Effector memory CD4-positive, alpha-beta T cell (primary cell): ENCODE measurements at regions not wholly inside any gene's neighbourhood (a gene's known extent, or its start where the extent isn't known, plus 50 kb on each side); places are given as distances from the start of the nearest gene placed in this dataset.

Experiments
- DNase-seq, 3 donors: peaks; one replicate each; pipeline ENCODE4 v3.0.0-alpha.2; 2020
- H3K27ac ChIP-seq: 2 replicates; pipeline ENCODE4 v1.7.0; 2013; ENCODE audit warnings: mild to moderate bottlenecking, low read length, moderate library complexity; ENCODE audit not compliant: insufficient read depth, poor library complexity, severe bottlenecking
- H3K27me3 ChIP-seq: replicated peaks from 2 replicates; pipeline ENCODE4 v1.7.0; 2013; ENCODE audit warnings: mild to moderate bottlenecking, low read length; ENCODE audit not compliant: insufficient read depth, control insufficient read depth, poor library complexity, severe bottlenecking
- H3K36me3 ChIP-seq: 2 replicates; pipeline ENCODE4 v1.7.0; 2013; ENCODE audit warnings: mild to moderate bottlenecking, low read length, moderate library complexity; ENCODE audit not compliant: control insufficient read depth, insufficient read depth
- H3K4me1 ChIP-seq: 2 replicates; pipeline ENCODE4 v1.7.0; 2013; ENCODE audit warnings: low read length, mild to moderate bottlenecking; ENCODE audit not compliant: control insufficient read depth, insufficient read depth, poor library complexity, severe bottlenecking
- H3K4me3 ChIP-seq: 2 replicates; pipeline ENCODE4 v1.7.0; 2013; ENCODE audit warnings: low read length, low read depth, mild to moderate bottlenecking; ENCODE audit not compliant: insufficient read depth, poor library complexity, severe bottlenecking
- H3K9me3 ChIP-seq: 2 replicates; pipeline ENCODE4 v1.7.0; 2013; ENCODE audit warnings: mild to moderate bottlenecking, low read length, moderate library complexity; ENCODE audit not compliant: control insufficient read depth

DNA sequence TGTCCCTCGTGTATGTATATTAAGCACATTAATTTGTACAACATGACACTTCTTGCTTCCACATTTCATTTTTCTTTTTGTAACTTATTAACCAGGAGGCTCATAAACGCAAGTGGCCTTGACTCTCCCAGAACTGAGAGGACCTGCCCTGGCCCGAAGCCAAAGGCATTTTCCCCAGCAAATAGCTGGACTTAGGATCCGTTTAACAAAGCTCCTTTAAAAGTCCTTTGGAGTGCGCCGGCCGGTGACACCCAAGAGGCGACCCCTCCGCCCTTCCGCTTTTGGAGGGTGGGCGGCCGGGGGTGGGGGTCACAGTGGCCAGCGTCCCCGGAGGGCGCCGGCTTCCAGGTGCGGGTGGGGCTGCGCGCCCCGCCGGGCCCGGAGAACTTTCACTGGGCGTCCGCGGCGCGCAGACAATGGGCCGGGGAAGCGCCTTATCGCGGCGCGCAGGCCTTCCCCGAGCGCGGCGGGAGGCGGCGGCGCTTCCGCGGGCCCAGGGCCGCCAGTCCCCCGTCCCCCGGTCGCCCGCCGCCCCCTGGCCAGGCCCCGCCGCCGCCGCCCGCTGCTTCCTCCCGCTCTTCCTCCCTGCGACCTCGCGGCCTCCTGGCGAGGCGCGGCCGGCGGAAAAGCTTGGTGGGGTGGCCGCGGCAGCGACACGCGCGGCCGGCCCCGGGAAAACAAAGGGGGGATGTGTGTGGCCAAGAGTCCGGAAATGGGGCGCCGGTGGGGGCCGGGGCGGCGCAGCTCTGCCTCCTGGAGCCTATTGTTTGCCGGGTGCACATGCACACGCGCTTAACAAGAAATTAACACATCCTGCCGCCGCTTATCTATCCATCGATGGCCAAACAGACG, 613.4 kb downstream of the MCTP2 start:
- Histone ChIP-seq H3K4me3 (no peak overlapping the region), H3K9me3 (no peaks in the 10 kb centered on the region), H3K4me1 (no peaks in the 10 kb centered on the region), H3K36me3 (no peaks in the 10 kb centered on the region), H3K27ac (no peak overlapping the region), H3K27me3 (peaks cover 3% of the 10 kb centered on the region)
- DNase-seq, result no peak

DNA sequence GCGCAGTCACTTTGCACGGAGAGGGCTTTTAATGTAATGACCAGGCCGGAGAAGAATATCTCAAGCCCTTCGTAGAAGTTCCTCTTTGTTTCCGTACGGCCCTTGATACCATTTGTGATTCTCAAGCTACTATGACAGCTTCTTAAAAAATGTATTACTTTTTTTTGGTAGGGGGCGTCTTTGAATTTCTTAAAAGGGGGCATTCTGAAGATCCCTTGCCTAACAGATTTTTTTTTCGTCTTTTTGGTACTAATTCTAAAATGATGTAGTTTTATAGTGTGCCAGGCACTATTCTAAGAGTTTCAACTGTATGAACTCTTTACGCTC, 614.0 kb downstream of the MCTP2 start:
- Histone ChIP-seq H3K27ac (no peak overlapping the region), H3K27me3 (peaks cover 3% of the 10 kb centered on the region), H3K36me3 (no peaks in the 10 kb centered on the region), H3K4me3 (no peak overlapping the region), H3K9me3 (no peaks in the 10 kb centered on the region), H3K4me1 (no peaks in the 10 kb centered on the region)
- DNase-seq, result no peak

DNA sequence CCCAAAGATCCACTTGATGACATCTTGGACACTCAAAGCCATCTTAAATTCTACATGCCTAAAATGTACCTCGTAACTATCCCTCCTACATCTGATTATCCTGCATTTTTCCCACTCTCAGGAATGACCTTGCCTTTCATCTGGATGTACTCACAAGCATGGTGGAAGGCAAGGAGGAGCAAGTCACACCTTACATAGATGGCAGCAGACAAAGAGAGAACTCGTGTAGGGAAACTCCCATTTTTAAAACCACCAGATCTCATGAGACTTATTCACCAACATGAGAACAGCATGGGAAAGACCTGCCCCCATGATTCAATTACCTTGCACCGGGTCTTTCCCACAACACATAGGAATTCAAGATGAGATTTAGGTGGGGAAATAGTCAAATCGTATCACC, 616.0 kb downstream of the MCTP2 start:
- no peak for DNase-seq
- peaks cover 3% of the 10 kb centered on the region for H3K27me3 ChIP-seq
- no peaks in the 10 kb centered on the region for H3K9me3 ChIP-seq
- no peak overlapping the region for H3K4me3 ChIP-seq
- H3K27ac ChIP-seq, result no peak overlapping the region
- H3K36me3 ChIP-seq, result no peaks in the 10 kb centered on the region
- no peaks in the 10 kb centered on the region for H3K4me1 ChIP-seq

DNA sequence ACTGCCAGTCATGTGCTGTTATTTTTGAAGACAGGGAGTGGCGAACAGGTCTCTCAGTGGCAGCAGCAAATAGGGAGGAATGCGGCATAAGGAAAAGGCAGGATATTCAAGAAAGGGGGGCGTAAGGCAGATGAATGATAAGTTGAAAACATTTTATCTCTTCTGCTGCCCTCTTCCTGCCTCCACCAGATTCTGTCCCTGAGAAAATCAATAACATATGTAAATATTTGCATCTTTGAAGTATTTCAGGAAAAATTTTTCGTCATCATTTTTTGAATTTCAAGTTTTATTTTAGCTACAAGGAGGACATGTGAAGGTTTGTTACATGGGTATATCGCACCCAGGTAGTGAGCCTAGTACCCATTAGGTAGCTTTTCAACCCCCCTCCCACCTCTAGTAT, 616.7 kb downstream of the MCTP2 start:
- peaks cover 3% of the 10 kb centered on the region for H3K27me3 ChIP-seq

DNA sequence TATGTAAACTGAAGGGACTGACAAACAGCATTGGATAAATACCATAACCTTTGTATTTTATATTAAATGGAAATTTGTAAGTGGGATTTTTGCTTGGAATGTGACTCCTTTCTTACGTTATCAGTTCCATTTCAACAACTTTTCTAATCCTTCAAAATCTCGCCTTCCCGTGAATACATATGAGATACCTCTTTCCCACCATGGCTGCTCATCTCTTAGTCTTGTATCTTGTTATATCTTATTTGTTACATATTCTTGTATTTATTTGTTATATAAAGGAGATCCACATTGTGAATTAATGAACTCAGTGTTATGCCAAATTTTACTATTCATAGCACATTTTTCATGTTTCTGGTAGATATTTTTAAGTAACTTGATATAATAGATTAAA, 623.7 kb downstream of the MCTP2 start:
- DNase-seq, result no peak
- no peak overlapping the region for H3K4me3 ChIP-seq
- H3K9me3 ChIP-seq, result no peaks in the 10 kb centered on the region
- no peaks in the 10 kb centered on the region for H3K4me1 ChIP-seq
- no peaks in the 10 kb centered on the region for H3K27me3 ChIP-seq
- no peak overlapping the region for H3K27ac ChIP-seq
- H3K36me3 ChIP-seq, result no peaks in the 10 kb centered on the region

More for the DNA sequence above, 616.7 kb downstream of the MCTP2 start:
- no peak for DNase-seq
- H3K4me3 ChIP-seq, result no peak overlapping the region
- H3K36me3 ChIP-seq, result no peaks in the 10 kb centered on the region
- no peaks in the 10 kb centered on the region for H3K9me3 ChIP-seq
- no peaks in the 10 kb centered on the region for H3K4me1 ChIP-seq
- H3K27ac ChIP-seq, result no peak overlapping the region

DNA sequence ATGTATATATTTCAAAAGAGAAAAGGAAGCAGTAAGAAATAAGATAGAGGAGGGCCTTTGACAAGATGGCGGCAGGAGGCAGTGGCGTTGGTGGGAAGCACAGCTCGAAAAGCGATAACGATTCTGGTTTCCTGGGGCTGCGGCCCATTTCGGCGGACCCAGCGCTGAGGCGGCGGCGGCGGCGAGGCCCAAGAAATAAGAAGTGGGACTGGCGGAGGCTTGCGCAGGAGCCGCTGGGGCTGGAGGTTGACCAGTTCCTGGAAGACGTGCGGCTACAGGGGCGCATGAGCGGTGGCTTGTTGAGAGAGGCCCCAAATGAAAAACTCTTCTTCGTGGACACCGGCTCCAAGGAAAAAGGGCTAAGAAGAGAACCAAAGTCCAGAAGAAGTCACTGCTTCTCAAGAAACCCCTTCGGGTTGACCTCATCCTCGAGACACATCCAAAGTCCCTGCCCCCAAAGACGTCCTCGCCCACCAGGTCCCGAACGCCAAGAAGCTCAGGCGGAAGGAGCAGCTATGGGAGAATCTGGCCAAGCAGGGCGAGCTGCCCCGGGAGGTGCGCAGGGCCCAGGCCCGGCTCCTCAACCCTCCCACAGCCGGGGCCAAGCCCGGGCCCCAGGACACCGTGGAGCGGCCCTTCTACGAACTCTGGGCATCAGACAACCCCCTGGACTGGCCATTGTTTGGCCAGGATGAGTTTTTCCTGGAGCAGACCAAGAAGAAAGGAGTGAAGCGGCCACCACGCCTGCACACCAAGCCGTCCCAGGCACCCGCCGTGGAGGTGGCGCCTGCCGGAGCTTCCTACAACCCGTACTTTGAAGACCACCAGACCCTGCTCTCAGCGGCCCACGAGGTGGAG, 624.3 kb downstream of the MCTP2 start:
- DNase-seq, result no peak
- H3K4me1 ChIP-seq, result no peaks in the 10 kb centered on the region
- H3K4me3 ChIP-seq, result no peak overlapping the region
- no peaks in the 10 kb centered on the region for H3K9me3 ChIP-seq
- H3K36me3 ChIP-seq, result no peaks in the 10 kb centered on the region
- H3K27me3 ChIP-seq, result no peaks in the 10 kb centered on the region
- no peak overlapping the region for H3K27ac ChIP-seq

DNA sequence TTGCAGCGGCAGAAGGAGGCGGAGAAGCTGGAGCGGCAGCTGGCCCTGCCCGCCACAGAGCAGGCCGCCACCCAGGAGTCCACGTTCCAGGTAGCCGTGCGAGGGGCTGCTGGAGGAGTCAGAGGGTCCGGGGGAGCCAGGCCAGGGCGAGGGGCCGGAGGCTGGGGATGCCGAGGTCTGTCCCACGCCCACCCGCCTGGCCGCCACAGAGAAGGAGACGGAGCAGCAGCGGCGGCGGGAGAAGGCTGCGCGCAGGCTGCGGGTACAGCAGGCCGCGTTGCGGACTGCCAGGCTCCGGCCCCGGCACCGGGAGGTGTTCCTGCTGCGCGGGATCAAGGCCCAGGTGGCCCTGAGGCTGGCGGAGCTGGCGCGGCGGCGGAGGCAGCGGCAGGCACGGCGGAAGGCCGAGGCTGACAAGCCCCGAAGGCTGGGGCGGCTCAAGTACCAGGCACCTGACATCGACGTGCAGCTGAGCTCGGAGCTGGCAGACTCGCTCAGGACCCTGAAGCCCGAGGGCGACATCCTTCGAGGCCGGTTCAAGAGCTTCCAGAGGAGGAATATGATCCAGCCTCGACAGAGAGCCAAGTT, 625.0 kb downstream of the MCTP2 start:
- no peaks in the 10 kb centered on the region for H3K27me3 ChIP-seq
- H3K36me3 ChIP-seq, result no peaks in the 10 kb centered on the region
- H3K9me3 ChIP-seq, result no peaks in the 10 kb centered on the region
- no peak for DNase-seq
- H3K4me3 ChIP-seq, result no peak overlapping the region
- H3K4me1 ChIP-seq, result no peaks in the 10 kb centered on the region
- H3K27ac ChIP-seq, result no peak overlapping the region

DNA sequence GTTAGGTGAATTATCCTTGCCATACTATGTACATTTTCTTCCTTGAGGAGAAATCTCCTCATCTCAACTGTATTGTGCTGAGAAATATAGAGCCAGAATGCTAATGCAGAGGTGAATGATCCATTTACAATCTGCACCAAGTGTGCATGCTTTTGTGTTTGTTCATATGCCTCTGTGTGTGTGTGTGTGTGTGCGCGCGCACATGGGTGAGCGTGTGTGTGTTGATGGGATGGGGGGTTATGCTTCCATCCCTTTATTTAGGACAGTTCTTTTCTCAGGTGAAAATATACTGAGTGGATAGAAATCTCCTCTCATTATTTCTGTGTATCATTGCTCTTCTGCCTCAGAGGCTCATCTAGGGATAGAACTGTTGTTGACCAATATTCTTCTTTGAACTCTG, 626.1 kb downstream of the MCTP2 start:
- Histone ChIP-seq H3K27ac (no peak overlapping the region), H3K27me3 (no peaks in the 10 kb centered on the region), H3K4me3 (no peak overlapping the region), H3K36me3 (no peaks in the 10 kb centered on the region), H3K4me1 (no peaks in the 10 kb centered on the region), H3K9me3 (no peaks in the 10 kb centered on the region)
- DNase-seq, result no peak

DNA sequence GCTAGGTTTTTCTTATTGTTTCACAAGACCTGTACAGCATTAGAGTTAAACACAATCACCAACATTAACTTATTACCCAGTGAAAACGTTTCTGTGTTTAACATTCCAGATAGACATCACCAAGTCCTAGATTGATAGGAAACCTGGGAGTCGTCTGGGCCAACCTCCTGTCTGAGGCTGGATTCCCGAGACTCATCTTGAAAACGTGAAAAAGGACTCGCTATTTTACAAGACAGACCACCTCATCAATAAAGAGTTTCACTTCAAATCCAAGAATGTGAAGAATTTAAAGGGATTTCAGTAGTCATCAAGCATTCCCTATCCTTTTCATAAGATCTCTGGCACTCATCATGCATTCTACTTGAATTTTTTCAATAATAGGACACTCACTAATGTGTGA, 626.6 kb downstream of the MCTP2 start:
- no peak overlapping the region for H3K27ac ChIP-seq
- no peak for DNase-seq
- H3K9me3 ChIP-seq, result no peaks in the 10 kb centered on the region
- no peak overlapping the region for H3K4me3 ChIP-seq
- no peaks in the 10 kb centered on the region for H3K36me3 ChIP-seq
- H3K4me1 ChIP-seq, result no peaks in the 10 kb centered on the region
- H3K27me3 ChIP-seq, result no peaks in the 10 kb centered on the region

DNA sequence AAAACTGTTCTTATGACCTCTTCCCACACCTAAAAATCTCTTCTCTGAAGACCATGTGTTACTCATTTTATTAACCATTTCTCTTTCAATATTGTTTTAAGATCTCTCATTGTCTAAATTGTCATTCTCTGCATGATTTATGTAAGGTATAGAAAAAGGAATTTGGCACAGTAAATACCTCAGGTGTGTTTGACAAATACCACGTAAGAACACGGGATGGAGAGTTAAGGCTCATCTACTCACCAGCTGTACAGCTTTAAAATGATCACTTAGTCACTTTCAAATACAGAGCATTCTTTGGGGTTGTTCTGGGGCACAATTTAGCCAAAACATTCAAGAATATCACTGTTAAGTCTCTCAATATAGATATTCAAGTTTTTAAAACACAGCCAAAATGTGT, 627.1 kb downstream of the MCTP2 start:
- no peak overlapping the region for H3K4me3 ChIP-seq
- H3K27me3 ChIP-seq, result no peaks in the 10 kb centered on the region
- H3K9me3 ChIP-seq, result no peaks in the 10 kb centered on the region
- no peaks in the 10 kb centered on the region for H3K36me3 ChIP-seq
- H3K27ac ChIP-seq, result no peak overlapping the region
- no peaks in the 10 kb centered on the region for H3K4me1 ChIP-seq
- DNase-seq, result no peak
